ENCODE measurements at regions not wholly inside any gene's neighbourhood (a gene's known extent, or its start where the extent isn't known, plus 50 kb on each side); places are given as distances from the start of the nearest gene placed in this dataset.

DNA sequence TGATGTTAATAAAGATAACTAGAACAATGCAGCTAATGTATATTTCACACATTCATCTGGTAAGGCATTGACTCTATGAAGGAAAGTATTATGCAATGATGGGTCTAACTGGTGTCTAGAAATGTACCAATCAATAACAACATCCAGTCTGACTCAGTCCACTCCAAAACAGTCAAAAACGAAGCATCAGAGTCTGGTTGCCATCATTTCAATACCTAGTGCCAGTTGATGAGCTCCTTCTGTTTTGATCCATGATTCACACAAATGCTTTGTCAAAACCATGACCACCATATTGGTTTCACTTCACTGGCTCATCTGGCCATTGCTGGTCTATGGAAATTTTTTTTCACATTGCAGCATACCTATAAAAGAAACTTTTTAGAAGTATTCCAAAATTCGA lies 747.2 kb upstream of the TMEM132C start:
- no peak for TF ChIP-seq FOXM1 (IDR thresholded peaks at IDR 0.05; ENCODE audit: borderline replicate concordance, low read depth)
- no peak for TF ChIP-seq TAF1 (IDR thresholded peaks at IDR 0.05; ENCODE audit: low read depth)
- no peak for TF ChIP-seq YY1 (IDR thresholded peaks at IDR 0.05; ENCODE audit: low read depth)
- TF ChIP-seq RAD21 (IDR thresholded peaks at IDR 0.05; ENCODE audit: low read depth): no peak
- no peak for TF ChIP-seq TEAD4 (IDR thresholded peaks at IDR 0.05)
- no peak for TF ChIP-seq EP300 (IDR thresholded peaks at IDR 0.05; ENCODE audit: borderline replicate concordance)
- no peak for TF ChIP-seq EGR1 (IDR thresholded peaks at IDR 0.05)
- no peak for TF ChIP-seq CREB1 (IDR thresholded peaks at IDR 0.05; ENCODE audit: low read depth)
- no peak for TF ChIP-seq USF1 (IDR thresholded peaks at IDR 0.05)
- no peak for TF ChIP-seq NFIC (IDR thresholded peaks at IDR 0.05)
- TF ChIP-seq REST (IDR thresholded peaks at IDR 0.05; ENCODE audit: low read depth): no peak
